NCI-H82 (cell line): ENCODE measurements at regions not wholly inside any gene's neighbourhood (a gene's known extent, or its start where the extent isn't known, plus 50 kb on each side); places are given as distances from the start of the nearest gene placed in this dataset.
A peak's percentile ranks its signal among the peaks of the same experiment; 100 is the strongest.

Experiments used
- DNase-seq: peaks from one replicate; lab custom pipeline; 2025; lab: John Stamatoyannopoulos, UW

DNA sequence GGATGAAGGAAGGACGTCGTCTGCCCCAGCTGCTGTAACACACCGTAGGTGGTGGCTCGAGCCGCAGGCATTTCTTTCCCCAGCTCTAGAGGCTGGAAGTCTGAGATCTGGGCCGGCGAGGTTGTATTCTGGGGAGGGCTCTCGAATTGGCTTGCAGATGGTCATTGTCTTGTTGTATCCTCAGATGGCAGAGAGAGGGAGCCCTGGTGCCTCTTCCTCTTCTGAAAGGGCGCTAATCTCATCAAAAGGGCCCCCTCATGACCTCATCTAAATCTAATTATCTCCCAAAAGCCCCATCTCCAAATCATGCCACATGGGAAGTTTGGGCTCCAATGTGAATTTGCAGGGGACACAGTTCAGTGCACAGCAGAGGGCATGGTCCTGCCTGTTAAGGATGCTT is 109.0 kb downstream of the SIK1 start:
- peak; percentile 61 for DNase-seq

- no peak for DNase-seq
These were observed 109.6 kb downstream of the SIK1 start for GRCh38 chr21:43317254-43317748.

DNA sequence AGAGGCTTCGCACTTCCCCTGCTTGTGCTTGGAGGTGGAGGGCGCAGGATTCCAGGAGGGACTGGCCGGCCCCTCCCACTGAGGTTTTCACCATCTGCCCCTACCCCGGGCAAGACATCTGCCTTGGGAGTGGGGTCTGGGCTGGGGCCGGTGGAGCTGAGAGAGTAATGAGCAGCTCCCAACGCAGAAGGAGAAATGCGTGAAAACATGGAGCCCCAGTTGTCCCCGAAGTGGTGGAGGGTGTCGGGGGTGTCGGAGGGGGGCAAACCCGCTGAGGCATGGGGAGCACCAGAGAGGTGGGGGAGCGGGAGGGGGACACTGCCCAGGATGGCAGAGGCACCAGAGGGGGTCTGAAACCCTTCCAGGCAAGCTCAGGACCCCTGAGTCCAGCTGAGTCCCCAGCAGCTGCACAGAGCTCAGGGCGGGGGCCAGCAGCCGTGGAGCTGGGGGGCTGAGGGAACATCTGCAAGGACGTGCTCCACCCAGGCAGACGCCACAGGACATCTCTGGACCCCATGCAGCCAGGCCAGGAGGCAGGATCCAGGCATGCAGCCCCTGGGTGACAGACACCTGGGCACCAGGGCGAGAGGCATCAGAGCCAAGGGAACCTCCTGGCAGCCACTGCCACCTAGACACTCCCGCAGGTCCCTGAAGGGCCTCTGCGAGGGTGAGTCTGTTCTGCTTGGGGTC is 110.6 kb downstream of the SIK1 start:
- peak; percentile 24 for DNase-seq

DNA sequence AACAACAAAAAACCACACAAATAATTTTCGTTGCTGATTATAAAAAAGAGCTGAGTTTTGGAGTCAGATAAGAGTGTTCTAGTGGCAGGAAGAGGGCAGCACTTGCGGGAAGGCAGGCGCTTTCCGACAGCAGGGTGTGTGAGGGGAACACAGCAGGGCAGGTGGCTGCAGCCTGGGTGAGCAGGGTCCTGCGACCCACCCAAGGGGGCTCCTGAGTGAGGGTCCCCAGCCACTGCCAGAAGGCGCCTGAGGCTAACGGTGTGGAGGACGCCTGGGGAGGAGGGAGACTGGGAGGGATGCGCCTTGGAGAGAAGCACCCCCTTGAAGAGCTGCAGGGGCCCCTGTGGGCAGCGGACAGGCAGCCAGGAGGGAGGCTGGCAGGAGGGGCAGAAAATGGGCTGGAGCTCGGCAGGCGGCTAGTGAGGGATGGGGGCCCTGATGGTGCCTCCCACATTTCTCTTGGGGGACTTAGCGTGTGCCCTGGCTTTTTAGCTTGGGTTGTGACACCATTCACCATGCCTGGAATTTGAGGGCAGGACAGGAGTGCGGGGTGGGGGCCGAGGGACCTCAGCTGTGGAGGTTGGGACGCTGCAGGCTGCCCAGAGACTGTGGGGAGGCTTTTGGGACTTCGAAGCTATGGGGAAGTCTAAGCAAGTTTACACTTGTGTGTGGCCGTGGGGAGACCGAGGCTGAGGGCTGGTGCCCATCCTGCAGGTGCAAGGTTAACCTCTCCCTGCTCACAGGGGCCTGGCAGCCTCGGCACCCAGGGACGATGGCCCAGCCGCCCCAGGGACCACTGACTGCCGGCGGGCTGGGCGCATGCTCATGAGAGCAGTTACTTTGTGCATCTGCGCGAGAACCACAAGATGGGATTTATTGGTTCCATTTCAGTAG is 111.4 kb downstream of the SIK1 start:
- no peak for DNase-seq

GRCh38 chr21:43313939-43314405 is 113.0 kb downstream of the SIK1 start:
- DNase-seq = no peak

DNA sequence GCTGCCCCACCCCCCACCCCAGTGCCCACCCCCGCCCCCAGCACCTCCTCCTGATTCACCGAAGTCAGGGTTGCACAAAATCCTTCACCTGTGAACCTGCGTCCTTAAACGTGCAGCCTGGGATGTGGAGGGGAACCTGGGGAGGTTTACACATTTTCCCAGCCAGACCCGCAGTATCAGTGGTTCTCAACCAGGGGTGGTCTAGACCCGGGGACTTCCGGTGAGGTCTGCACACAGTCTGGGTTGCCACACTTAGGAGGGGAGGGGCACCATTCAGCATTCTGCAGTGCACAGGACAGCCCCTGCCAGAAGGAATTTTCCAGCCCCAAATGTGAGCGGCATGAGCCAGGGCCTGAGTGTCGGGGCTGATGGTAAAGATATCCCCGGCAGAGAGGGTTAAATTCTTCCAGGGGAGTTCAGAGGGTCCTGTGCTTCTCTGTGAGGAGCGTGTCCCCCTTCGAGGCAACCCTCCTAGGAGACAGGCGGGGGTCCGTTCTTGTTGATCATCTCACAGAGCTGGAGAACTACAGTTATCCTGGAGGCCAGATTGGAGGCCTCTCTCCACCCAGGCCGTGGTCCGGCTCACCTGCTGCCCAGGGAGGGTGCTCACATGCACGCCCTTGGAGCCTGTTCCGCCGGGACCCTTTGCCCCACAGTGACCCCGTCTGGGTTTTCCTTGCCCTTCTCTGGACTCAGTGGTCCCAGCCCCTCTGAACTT is 113.6 kb downstream of the SIK1 start:
- no peak for DNase-seq

DNA sequence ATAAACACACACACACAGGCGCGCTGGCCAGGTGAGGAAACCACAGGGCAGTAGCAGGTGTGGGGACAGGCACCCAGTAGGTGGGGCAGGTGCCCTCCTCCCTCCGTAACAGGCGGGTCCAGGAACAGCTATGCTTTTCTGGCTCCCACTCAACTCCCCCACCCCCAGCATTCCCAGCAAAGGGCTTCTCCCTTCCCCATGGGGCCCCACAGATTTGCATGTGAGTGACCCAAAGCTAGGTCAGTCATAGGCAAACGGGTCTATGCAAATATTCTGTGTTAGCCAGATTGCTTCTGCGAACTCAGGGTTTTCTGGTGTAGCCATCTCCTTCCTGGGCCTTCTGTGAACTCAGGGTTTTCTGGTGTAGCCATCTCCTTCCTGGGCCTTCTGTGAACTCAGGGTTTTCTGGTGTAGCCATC is 114.2 kb downstream of the SIK1 start:
- DNase-seq = no peak

DNA sequence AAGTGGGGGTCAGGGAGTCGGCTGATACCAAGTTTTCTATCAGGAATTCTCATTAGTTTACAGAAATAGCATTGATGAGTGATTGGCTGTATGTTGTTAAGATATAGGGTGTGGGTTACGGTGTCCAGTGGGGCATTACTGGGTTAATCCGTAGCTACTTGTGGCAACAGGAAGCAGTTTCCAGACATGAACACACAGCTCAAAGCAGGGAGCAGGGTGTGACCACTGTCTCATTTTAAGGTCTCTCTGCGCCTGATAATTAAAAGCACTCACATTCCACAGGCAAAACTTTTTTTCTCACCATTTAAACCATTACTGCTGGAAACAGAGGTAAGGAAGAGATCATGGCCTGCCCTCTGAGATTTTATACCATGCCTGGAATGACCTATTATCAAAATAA is 114.9 kb downstream of the SIK1 start:
- no peak for DNase-seq

- peak; percentile 20 for DNase-seq
These were observed 115.6 kb downstream of the SIK1 start for GRCh38 chr21:43311301-43311817.

DNA sequence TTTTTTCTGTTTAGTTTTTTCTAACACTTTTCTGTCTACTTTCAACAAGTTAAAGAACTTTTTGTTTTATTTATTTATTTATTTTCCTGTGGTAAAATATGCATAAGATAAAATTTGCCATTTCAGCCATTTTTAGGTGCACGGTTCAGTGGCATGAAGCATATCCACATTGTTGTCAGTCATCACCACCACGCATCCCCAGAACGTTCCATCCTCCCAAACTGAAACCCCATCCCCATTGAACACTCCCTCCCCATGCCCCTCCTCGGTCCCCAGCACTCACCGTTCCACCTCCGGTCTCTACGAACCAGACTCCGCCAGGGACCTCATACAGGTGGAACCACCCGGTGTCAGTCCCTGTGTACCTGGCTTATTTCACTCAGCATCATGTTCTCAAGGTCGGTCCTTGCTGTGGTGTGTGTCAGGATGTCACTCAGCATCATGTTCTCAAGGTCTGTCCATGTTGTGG is 118.1 kb downstream of the SIK1 start:
- DNase-seq = no peak

DNA sequence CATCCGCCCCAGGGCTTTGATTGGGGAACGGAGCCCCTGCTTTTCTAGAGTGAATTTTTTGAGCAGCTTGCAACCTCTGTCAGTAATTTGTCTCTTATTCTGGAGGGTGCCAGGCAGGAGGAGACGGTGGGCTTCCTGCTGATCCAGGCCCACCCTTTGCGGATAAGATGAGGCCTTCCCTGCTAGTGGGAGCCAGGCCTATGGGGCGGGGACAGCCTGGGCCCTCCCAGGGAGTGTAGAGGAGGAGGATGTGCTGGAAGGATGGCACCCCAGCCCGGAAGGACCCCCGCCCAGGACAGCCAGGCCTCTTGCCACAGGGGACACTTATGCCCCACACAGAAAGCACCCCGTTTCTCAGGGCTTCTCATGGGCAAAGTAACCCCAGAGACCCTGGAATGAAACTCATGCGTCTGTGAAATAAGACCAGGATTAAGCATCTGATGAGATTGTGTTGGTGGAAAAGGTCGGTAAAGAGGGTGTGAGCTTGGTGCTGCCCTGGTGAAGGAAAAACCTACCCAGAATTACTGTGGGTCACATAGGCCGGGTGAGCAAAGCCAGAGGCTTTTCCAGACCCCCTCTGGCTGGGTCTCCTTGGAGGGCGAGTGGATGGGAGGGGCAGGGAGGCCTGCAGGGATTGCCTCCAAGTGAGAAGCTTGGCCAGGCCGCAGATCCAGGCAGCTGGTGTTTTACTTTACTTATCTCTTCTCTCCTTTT is 118.7 kb downstream of the SIK1 start:
- no peak for DNase-seq

DNA sequence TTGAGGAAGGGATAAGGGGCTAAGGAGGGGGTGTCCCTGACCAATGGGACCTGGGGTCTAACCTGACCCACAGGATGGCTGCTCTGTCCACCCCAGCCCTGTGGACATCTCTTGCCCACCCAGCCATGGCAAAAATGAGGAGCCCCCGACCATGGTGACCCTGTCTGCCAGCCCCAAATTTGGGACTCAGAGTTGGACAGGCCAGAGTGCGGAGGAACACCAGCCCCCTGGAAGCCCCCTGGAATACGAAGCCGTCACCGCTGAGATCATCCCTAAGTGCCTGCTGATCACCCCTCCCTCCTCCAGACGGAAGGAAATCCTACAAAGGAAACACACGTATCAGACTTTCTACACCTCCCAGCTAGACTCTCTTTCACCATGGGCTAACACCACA is 119.3 kb downstream of the SIK1 start:
- DNase-seq = no peak

DNA sequence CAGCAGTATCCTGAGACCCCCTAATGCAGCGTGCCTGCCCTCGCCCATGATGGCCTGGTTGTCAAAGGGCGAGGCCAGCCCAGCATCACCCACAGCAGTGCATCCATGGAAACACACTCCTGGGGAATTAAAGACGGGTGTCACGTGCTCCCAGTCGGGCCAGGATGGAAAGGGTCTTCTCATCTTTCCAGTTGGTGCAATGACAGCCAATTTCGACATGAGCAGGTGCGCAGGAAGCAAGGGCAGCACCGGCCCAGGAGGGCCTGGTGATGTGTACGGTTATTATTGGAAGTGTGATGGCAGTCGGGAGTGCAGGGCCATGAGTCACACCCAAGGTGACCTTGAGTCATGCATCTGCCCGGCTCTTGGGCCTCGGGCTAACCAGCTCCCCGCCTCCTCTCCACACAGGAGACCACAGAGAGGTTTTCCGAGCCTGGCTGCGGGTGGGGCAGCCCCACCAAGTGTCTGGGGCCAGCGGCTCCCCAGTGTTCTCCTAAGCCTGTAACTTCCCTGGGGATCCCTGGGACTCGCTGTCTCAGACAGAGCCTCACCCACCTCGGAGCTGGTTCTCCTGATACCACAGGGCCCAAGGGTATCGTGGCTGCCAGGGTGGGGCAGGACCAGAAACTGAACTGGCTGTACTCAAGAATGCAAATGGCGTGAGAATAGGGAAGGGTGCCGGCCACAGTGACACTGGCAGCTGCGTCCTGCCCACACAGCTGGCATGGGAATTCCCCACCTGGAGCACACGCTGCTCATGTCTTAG is 119.8 kb downstream of the SIK1 start:
- DNase-seq = no peak

- no peak for DNase-seq
These were observed 120.5 kb downstream of the SIK1 start for GRCh38 chr21:43306391-43306790.

- DNase-seq = no peak
These were observed 121.1 kb downstream of the SIK1 start for GRCh38 chr21:43305811-43306311.

GRCh38 chr21:43305336-43305665 is 121.6 kb downstream of the SIK1 start:
- no peak for DNase-seq

DNA sequence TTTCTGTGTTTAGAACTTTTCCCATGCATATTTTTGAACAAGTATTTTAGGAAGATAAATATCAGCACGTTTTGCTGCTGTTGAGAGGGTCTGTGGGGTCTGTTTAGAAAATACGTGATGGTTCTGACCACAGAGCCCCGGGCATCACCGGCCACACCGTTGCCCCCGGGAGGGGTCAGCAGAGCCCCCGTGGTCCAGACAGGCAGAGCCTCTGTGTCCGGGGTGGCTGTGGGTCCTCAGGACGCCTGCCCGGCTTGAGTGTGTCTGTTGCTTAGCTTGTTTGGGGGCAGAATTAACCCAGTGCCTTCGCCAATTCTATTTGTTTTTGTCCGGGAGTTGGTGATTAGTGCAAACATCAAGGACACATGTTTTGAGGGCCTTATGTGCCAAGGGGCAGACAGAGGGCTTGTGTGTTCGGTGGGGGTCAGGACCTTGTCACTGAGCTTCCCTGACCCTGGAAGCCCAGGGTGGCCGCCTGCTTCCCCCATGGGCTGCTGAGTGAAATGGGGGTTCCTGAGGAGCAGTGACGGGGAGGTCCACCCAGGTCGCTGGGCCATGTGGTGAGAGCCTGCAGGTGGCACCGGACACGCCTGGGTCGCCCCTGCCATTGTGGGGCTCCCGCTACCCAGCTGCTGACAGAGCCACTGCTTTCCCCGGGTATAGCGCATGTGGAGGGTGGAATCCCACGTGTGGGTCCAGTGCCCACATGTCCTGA is 122.2 kb downstream of the SIK1 start:
- DNase-seq = no peak

GRCh38 chr21:43304206-43304605 is 122.7 kb downstream of the SIK1 start:
- DNase-seq = no peak

- DNase-seq = no peak
These were observed 123.4 kb downstream of the SIK1 start for GRCh38 chr21:43303275-43304178.
